Gastrocnemius medialis (tissue), 4 donors: ENCODE measurements at regions not wholly inside any gene's neighbourhood (a gene's known extent, or its start where the extent isn't known, plus 50 kb on each side); places are given as distances from the start of the nearest gene placed in this dataset.

ENCODE experiments used
- POLR2A ChIP-seq, 2 donors: fragments of 450-650 bp; IDR thresholded peaks; one replicate each; pipeline ENCODE4 v1.6.1; 2017; ENCODE audit warnings: antibody characterized with exemption in 2 of 2, mild to moderate bottlenecking in 2 of 2, moderate library complexity in 2 of 2
- TF ChIP-seq, protein P1 (sequence below), 5 experiments: fragments of 450-650 bp in 3 of 5; fragments of 200-600 bp in 2 of 5; sonication (generic) in 2 of 5; IDR thresholded peaks in 4 of 5; conservative IDR thresholded peaks in 1 of 5; 1 replicate in 4 of 5; 2 replicates in 1 of 5; pipeline ENCODE4 v1.5.1; 2016 to 2019; ENCODE audit warnings: antibody characterized with exemption in 5 of 5, mild to moderate bottlenecking in 3 of 5, moderate library complexity in 3 of 5

DNA sequence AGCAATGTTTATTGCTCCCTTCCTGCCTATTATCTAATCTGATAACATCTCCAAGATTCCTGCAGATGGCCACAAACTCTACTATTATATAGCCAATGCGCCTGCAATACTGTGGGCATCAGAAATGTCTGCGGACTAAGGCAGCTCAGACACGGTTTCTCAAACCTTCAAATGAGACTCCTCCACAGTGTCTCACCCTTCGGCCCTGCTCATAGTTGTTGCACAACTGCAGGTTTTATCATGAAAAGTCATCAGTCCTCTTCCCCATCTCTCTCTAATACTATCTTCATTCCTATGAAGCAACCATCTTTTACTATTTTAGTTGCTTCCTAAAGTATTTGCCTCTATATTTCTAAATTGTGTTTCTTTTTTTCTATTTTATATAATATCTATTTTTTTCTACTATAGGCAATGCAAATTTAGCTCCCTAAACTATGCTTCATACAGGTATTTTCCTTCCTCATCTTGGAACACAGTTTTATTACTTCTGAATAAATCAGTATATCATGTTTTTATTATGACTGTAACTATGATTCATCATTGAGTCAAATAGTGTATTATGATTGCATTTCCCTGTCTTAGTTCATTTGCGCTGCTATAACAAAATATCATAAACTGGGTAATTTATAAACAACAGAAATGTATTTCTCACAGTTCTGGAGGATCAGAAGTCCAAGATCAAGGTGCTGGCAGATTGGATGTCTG lies 129.7 kb upstream of the EDNRA start:
- no peak for TF ChIP-seq POLR2A (IDR thresholded peaks at IDR 0.05)
- TF ChIP-seq, protein P1, sequence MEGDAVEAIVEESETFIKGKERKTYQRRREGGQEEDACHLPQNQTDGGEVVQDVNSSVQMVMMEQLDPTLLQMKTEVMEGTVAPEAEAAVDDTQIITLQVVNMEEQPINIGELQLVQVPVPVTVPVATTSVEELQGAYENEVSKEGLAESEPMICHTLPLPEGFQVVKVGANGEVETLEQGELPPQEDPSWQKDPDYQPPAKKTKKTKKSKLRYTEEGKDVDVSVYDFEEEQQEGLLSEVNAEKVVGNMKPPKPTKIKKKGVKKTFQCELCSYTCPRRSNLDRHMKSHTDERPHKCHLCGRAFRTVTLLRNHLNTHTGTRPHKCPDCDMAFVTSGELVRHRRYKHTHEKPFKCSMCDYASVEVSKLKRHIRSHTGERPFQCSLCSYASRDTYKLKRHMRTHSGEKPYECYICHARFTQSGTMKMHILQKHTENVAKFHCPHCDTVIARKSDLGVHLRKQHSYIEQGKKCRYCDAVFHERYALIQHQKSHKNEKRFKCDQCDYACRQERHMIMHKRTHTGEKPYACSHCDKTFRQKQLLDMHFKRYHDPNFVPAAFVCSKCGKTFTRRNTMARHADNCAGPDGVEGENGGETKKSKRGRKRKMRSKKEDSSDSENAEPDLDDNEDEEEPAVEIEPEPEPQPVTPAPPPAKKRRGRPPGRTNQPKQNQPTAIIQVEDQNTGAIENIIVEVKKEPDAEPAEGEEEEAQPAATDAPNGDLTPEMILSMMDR (IDR thresholded peaks at IDR 0.05 in 4 of 5, conservative IDR thresholded peaks at IDR 0.05 in 1 of 5): no peak
